Activated naive CD4-positive, alpha-beta T cell treated with anti-CD3 and anti-CD28 coated beads, Interleukin-2, amount 10 ng/mL, durations not matched to agents 7 days and 5 days (primary cell): ENCODE measurements at regions not wholly inside any gene's neighbourhood (a gene's known extent, or its start where the extent isn't known, plus 50 kb on each side); places are given as distances from the start of the nearest gene placed in this dataset.

Experiments
- CTCF ChIA-PET: fragments of 350-600 bp; sonication (Branson Sonifier 250); formaldehyde crosslinking; loops from one replicate; lab custom pipeline; 2021; ENCODE audit warnings: antibody characterized with exemption; lab: Charles Lee
- DNase-seq: peaks from one replicate; pipeline ENCODE4 v3.0.0-alpha.2; 2020
- H3K27ac Mint-ChIP-seq: one replicate; pipeline ENCODE4 v1.8.0; 2021; ENCODE audit warnings: mild to moderate bottlenecking, moderate library complexity, mixed read lengths
- H3K27me3 Mint-ChIP-seq: one replicate; pipeline ENCODE4 v1.8.0; 2021; ENCODE audit warnings: mild to moderate bottlenecking, mixed read lengths
- H3K36me3 Mint-ChIP-seq: one replicate; pipeline ENCODE4 v1.8.0; 2021; ENCODE audit warnings: mixed read lengths
- H3K4me1 Mint-ChIP-seq: one replicate; pipeline ENCODE4 v1.8.0; 2021; ENCODE audit warnings: mixed read lengths
- H3K4me3 Mint-ChIP-seq: one replicate; pipeline ENCODE4 v1.8.0; 2021; ENCODE audit warnings: mild to moderate bottlenecking, moderate library complexity, mixed read lengths
- H3K9me3 Mint-ChIP-seq: one replicate; pipeline ENCODE4 v1.8.0; 2021; ENCODE audit warnings: mixed read lengths

GRCh38 chr3:156760333-156760732 lies 65.8 kb upstream of the LEKR1 start:
- Mint-ChIP-seq H3K9me3 (no peaks in the 10 kb centered on the region), H3K27ac (no peak overlapping the region), H3K36me3 (no peaks in the 10 kb centered on the region), H3K27me3 (no peaks in the 10 kb centered on the region), H3K4me3 (no peak overlapping the region), H3K4me1 (peaks cover 10% of the 10 kb centered on the region)
- no peak for DNase-seq
- CTCF ChIA-PET: interaction anchor here (1.7 kb wide), 1 partner anchor 27 kb away, joined by 5 read pairs; no protein-coding TSS in a partner anchor

GRCh38 chr3:156761007-156761406 lies 65.1 kb upstream of the LEKR1 start:
- CTCF ChIA-PET: interaction anchor here (0.8 to 1.7 kb wide), 4 partner anchors 25 to 302 kb away, joined by 3 to 5 read pairs (median 3); no protein-coding TSS in a partner anchor
- no peak overlapping the region for H3K27ac Mint-ChIP-seq

GRCh38 chr3:156761713-156762451 lies 64.3 kb upstream of the LEKR1 start:
- H3K36me3 Mint-ChIP-seq: peaks cover 2% of the 10 kb centered on the region
- CTCF ChIA-PET: interaction anchor here (0.7 to 1.7 kb wide), 6 partner anchors 24 to 303 kb away, joined by 3 to 5 read pairs (median 3); no protein-coding TSS in a partner anchor
- H3K9me3 Mint-ChIP-seq: no peaks in the 10 kb centered on the region
- peaks cover 10% of the 10 kb centered on the region for H3K4me1 Mint-ChIP-seq
- no peak overlapping the region for H3K27ac Mint-ChIP-seq
- DNase-seq: no peak
- H3K4me3 Mint-ChIP-seq: no peak overlapping the region
- no peaks in the 10 kb centered on the region for H3K27me3 Mint-ChIP-seq

More at GRCh38 chr3:156761007-156761406, 65.1 kb upstream of the LEKR1 start:
- DNase-seq: no peak
- Mint-ChIP-seq H3K27me3 (no peaks in the 10 kb centered on the region), H3K36me3 (no peaks in the 10 kb centered on the region), H3K9me3 (no peaks in the 10 kb centered on the region), H3K4me1 (peaks cover 10% of the 10 kb centered on the region), H3K4me3 (no peak overlapping the region)

GRCh38 chr3:156762631-156763185 lies 63.4 kb upstream of the LEKR1 start:
- no peak for DNase-seq
- CTCF ChIA-PET: interaction anchor here (0.7 to 1.6 kb wide), 2 partner anchors 44 to 64 kb away, joined by 3 read pairs; no protein-coding TSS in a partner anchor

GRCh38 chr3:156763386-156763785 lies 62.8 kb upstream of the LEKR1 start:
- Mint-ChIP-seq H3K27me3 (no peaks in the 10 kb centered on the region), H3K36me3 (peaks cover 2% of the 10 kb centered on the region), H3K4me1 (peaks cover 10% of the 10 kb centered on the region), H3K9me3 (no peaks in the 10 kb centered on the region), H3K27ac (no peak overlapping the region), H3K4me3 (no peak overlapping the region)
- DNase-seq: no peak
- CTCF ChIA-PET: no interaction called here

More at GRCh38 chr3:156762631-156763185, 63.4 kb upstream of the LEKR1 start:
- H3K9me3 Mint-ChIP-seq: no peaks in the 10 kb centered on the region
- H3K4me3 Mint-ChIP-seq: no peak overlapping the region
- H3K4me1 Mint-ChIP-seq: peaks cover 10% of the 10 kb centered on the region
- no peak overlapping the region for H3K27ac Mint-ChIP-seq
- peaks cover 2% of the 10 kb centered on the region for H3K36me3 Mint-ChIP-seq
- H3K27me3 Mint-ChIP-seq: no peaks in the 10 kb centered on the region

- peaks cover 2% of the 10 kb centered on the region for H3K36me3 Mint-ChIP-seq
- CTCF ChIA-PET: no interaction called here
- DNase-seq: no peak
- no peaks in the 10 kb centered on the region for H3K27me3 Mint-ChIP-seq
- peaks cover 10% of the 10 kb centered on the region for H3K4me1 Mint-ChIP-seq
- no peaks in the 10 kb centered on the region for H3K9me3 Mint-ChIP-seq
- H3K4me3 Mint-ChIP-seq: no peak overlapping the region
- H3K27ac Mint-ChIP-seq: no peak overlapping the region
Observed at GRCh38 chr3:156763931-156764720, 62.0 kb upstream of the LEKR1 start.

GRCh38 chr3:156764751-156765150 lies 61.4 kb upstream of the LEKR1 start:
- H3K4me3 Mint-ChIP-seq: no peak overlapping the region
- no peak overlapping the region for H3K27ac Mint-ChIP-seq
- no peaks in the 10 kb centered on the region for H3K9me3 Mint-ChIP-seq
- no peak for DNase-seq
- peaks cover 10% of the 10 kb centered on the region for H3K4me1 Mint-ChIP-seq
- H3K27me3 Mint-ChIP-seq: no peaks in the 10 kb centered on the region
- H3K36me3 Mint-ChIP-seq: peaks cover 2% of the 10 kb centered on the region
- CTCF ChIA-PET: no interaction called here

GRCh38 chr3:156768390-156768789 lies 57.8 kb upstream of the LEKR1 start:
- no peaks in the 10 kb centered on the region for H3K9me3 Mint-ChIP-seq
- H3K36me3 Mint-ChIP-seq: peaks cover 2% of the 10 kb centered on the region
- CTCF ChIA-PET: interaction anchor here (0.6 kb wide), 1 partner anchor 8 kb away, joined by 3 read pairs; no protein-coding TSS in a partner anchor
- no peaks in the 10 kb centered on the region for H3K27me3 Mint-ChIP-seq
- H3K4me3 Mint-ChIP-seq: no peak overlapping the region
- no peaks in the 10 kb centered on the region for H3K4me1 Mint-ChIP-seq
- no peak overlapping the region for H3K27ac Mint-ChIP-seq
- no peak for DNase-seq

GRCh38 chr3:156769721-156770654 lies 56.2 kb upstream of the LEKR1 start:
- H3K4me3 Mint-ChIP-seq: no peak overlapping the region
- DNase-seq: no peak
- no peaks in the 10 kb centered on the region for H3K27me3 Mint-ChIP-seq
- H3K9me3 Mint-ChIP-seq: no peaks in the 10 kb centered on the region
- peaks cover 2% of the 10 kb centered on the region for H3K36me3 Mint-ChIP-seq
- H3K27ac Mint-ChIP-seq: no peak overlapping the region
- H3K4me1 Mint-ChIP-seq: no peaks in the 10 kb centered on the region
- CTCF ChIA-PET: no interaction called here

- no peak overlapping the region for H3K4me3 Mint-ChIP-seq
- CTCF ChIA-PET: no interaction called here
- H3K27ac Mint-ChIP-seq: no peak overlapping the region
- peaks cover 2% of the 10 kb centered on the region for H3K36me3 Mint-ChIP-seq
- no peak for DNase-seq
- no peaks in the 10 kb centered on the region for H3K9me3 Mint-ChIP-seq
- H3K4me1 Mint-ChIP-seq: no peaks in the 10 kb centered on the region
- peaks cover under 1% of the 10 kb centered on the region for H3K27me3 Mint-ChIP-seq
Observed at GRCh38 chr3:156770699-156771414, 55.3 kb upstream of the LEKR1 start.

GRCh38 chr3:156772588-156773206 lies 53.5 kb upstream of the LEKR1 start:
- H3K27ac Mint-ChIP-seq: no peak overlapping the region
- CTCF ChIA-PET: no interaction called here
- H3K36me3 Mint-ChIP-seq: no peaks in the 10 kb centered on the region
- no peak for DNase-seq
- H3K9me3 Mint-ChIP-seq: no peaks in the 10 kb centered on the region
- no peaks in the 10 kb centered on the region for H3K4me1 Mint-ChIP-seq
- H3K27me3 Mint-ChIP-seq: peaks cover 7% of the 10 kb centered on the region
- no peak overlapping the region for H3K4me3 Mint-ChIP-seq

GRCh38 chr3:156776031-156776430 lies 50.1 kb upstream of the LEKR1 start:
- Mint-ChIP-seq H3K9me3 (no peaks in the 10 kb centered on the region), H3K27me3 (peaks cover 7% of the 10 kb centered on the region), H3K27ac (no peak overlapping the region), H3K4me1 (no peaks in the 10 kb centered on the region), H3K4me3 (no peak overlapping the region), H3K36me3 (no peaks in the 10 kb centered on the region)
- CTCF ChIA-PET: interaction anchor here (0.6 kb wide), 2 partner anchors 8 to 55 kb away, joined by 3 read pairs; no protein-coding TSS in a partner anchor
- no peak for DNase-seq
